GM19035 (cell line): ENCODE measurements at regions not wholly inside any gene's neighbourhood (a gene's known extent, or its start where the extent isn't known, plus 50 kb on each side); places are given as distances from the start of the nearest gene placed in this dataset.
"Not testable (repeated sequence)": the region's sequence is repeated elsewhere in the genome, so short reads cannot be mapped to it uniquely, and the experiment has no call there.

Source experiments
- ATAC-seq: cut with Tn5 transposase; IDR thresholded peaks from one replicate; pipeline ENCODE4 v1.9.1; 2021; ENCODE audit not compliant: unreplicated experiment

DNA sequence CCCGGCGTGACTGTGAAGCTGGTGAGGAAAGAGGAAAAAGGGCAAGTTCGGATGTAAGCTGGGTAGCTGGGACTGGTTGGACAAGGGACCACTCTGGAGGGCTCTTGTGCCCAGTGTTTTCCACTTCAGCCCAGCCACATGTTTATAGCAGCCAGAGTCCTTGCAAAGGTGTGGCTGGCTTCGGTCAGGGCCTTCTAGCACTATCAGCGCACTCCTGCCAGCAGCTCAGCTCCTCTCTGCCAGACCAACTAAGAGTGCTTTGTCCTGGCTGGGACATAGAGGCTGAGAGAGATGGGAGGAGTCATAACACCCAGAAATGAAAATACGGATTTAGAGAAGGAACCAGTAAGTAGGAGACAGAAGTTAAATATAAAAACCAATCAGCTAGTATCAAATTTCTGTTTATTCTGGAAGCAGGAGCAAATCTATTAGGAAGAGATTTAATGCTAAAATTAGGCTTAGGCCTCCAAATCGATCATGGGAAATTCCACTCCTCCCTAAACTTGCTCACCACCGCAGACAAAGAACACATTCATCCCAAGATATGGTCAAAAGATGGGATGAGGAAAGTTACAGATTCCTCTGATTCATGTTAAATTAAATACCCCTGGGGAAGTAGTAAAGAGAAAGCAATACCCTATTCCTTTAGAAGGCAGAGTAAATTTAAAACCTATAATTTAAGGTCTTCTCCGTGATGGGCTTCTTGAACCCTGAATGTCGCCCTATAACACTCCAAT is 135.0 kb downstream of the RALA start:
- ATAC-seq = no peak

DNA sequence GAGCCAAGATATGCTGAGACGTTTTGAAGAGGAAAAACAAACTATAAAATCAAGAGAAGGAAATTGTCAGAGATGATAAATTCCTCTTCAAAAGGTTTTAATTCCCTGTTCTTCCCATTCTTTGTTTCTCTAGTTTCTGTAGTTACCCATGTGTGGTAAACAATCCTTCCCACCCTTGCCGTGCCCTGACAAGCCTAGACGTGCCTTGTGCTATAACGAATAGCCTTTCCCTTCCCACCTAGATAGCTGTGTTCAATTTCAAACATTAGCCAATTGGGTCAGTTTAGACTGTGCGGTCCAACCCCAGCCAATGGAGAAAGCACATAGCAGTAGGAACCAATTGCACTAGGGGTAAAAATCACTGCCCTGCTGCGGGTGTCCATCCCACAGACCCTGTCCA is 138.1 kb downstream of the RALA start:
- no peak for ATAC-seq

DNA sequence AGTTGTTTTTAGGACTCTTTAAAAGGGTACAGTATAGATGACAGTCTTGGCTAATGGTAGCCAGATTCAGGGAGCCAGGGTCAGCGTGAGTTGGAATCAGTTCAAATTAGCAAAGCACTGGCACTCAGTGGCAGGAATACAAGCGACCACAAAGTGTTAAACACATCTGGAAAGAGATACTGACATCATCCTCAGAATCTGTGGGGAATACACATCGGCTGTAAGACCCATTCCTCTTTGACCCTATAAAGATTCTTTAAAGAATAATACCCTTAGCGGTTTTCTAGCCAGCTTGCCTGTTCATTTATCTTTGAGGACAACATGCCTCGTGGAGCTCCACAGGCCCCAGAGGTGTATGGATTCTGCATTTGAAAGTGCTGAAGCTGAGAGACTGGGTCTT is 139.1 kb downstream of the RALA start:
- not testable (repeated sequence) for ATAC-seq

DNA sequence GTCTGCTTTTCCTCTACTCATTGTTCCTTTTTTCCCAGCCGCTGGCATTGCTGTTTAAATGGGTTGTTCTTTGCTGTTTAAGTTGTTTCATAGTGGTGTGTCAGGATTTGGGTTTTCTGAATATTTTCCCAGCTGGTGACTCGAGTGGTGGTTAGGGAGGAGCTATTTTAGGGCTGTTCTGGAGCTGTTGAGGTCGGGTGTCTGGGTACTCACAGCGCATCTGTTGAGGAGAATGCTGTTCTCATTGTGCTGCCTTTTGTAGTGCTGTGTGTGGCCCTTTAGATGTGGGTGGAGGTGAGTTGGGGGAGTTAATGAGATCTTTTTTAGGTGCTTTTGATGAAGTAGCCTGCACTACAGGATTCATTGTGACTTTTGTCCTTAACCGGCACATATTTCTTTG is 139.5 kb downstream of the RALA start:
- not testable (repeated sequence) for ATAC-seq

DNA sequence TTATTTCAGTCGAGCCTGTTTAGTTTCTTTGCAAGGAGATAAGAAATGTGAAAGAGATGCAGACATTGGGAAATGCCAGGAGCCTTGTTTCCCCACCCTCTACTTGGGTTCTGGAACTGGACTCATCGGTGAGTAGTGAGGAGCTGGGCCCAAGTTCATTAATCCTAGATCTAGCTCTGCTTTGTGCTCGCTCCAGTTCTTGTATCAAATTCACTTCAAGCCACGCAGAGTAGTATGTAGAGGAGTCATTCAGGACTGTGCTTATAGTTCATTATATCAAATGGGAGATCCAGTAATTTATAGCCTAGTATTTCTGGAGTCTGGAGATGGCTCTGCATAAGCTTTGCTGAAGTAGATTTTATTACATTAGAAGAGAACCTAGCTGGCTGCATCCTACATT is 142.5 kb downstream of the RALA start:
- not testable (repeated sequence) for ATAC-seq

DNA sequence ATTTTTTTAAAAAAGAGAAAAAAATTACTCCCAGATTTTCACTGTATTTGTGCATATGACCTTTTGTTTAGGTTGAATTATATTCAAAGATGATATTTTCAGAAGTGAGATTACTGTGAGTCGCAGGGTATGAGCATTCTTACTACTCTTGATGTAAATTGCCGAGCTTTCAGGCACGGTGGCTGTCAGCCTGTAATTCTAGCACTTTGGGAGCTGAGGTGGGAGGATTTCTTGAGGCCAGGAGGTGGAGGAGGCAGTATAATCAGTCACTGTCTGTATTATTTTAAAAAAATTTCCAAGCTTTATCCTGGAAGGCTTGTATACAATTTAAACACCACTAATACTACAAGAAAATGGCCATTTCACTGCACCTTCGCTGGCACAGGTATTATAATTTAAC is 145.1 kb downstream of the RALA start:
- ATAC-seq = not testable (repeated sequence)

DNA sequence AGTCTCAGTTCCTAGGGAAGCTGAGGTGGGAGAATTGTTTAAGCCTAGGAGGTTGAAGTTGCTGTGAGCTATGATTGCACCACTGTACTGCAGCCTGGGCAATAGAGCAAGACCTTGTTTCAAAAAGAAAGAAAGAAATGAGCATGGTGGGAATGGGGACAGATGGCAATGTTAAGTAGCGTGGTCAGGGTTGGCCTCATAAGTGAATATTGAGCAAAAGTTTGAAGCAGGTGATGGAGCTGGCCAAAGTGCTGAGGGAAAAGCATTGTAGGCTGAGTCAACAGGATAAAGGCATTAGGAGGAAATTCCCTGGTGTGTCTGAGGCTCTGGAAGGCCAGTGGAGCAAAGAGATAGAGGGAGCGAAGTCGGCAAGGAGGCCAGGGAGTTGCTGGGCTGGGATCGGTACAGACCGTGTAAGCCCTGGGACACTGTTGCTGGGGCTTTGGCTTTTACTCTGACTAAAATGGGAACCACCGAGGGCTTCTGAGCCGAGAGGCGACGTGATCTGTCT is 151.0 kb downstream of the RALA start:
- not testable (repeated sequence) for ATAC-seq

DNA sequence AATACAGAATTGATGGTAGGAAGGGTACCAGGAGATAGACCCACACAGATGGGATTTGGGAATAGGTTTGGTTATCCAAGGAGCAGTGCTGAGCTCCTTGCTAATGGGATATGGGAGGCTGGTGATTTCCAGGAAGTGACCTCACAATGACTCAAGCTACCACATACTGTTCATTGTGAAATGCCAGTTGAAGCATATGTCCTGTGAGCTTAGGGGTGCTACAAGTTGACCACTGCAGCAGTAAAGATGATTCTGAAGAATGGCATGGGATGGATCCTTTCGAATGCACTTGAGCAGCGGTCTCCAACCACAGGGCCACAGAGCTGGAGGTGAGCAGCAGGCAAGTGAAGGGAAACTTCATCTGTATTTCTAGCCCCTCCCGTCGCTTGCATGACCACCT is 158.2 kb downstream of the RALA start:
- not testable (repeated sequence) for ATAC-seq

DNA sequence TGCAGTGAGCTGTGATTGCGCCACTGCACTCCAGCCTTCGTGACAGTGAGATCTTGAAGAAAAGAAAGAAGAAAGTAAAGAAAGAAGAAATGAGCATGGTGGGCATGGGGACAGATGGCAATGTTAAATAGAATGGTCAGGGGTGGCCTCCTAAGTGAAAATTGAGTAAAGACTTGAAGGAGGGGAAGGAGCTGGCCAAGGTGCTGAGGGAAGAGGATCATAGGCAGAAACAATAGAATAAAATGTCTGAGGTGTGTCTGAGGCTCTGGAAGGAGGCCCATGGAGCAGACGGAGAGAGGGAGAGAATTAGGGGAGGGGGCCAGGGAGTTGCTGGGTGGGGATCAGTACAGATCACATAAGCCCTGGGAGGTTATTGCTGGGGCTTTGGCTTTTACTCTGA is 163.1 kb downstream of the RALA start:
- not testable (repeated sequence) for ATAC-seq

DNA sequence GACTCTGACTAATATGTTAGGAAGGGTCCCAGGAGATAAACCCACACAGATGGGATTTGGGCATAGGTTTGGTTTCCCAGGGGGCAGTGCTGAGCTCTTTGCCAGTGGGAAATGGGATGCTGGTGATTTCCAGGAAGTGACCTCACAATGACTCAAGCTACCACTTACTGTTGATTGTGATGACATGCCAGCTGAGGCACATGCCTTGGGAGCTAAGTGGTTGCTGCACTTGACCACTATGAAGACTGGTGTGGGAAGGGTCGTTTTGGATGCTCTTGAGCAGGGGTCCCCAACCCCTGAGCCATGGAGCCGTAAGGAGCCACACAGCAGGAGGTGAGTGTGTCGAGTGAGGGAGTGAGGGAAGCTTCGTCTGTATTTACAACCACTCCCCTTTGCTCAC is 159.0 kb upstream of the CDK13 start:
- not testable (repeated sequence) for ATAC-seq

DNA sequence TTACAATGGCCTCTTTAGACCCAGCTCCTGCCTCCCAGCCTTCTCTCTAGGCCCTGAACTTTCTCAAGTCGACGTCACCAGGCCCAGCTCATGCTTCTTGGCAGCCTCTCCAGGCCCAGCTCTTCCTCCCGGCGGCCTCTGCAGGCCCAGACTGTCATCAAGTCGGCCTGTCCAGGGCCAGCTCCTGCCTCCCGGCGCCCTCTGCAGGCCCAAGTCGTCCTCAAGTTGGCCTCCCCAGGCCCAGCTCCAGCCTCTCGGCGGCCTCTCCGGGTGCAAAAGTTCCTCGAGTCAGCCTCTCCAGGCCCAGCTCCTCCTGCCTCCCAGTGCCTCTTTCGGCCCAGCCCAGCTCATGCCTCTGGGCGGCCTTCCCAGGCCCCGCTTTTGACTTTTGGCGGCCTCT is 158.1 kb upstream of the CDK13 start:
- ATAC-seq = not testable (repeated sequence)

DNA sequence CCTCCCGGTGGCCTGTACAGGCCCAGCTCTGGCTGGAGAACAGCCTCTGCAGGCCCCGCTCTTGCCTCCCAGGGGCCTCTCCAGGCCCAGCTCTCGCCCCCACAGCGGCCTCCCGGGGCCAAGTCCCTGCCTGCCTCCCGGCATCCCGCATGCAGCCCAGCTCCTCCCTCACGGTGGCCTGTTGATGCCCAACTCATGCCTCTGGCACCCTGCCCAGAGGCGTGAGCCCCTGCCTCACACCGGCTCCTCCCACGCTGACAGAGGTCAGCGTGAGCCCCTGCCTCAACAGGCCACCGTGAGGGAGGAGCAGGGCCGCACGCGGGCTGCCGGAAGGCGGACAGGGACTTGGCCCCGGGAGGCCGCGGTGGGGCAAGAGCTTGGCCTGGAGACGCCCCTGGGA is 157.0 kb upstream of the CDK13 start:
- ATAC-seq = not testable (repeated sequence)

DNA sequence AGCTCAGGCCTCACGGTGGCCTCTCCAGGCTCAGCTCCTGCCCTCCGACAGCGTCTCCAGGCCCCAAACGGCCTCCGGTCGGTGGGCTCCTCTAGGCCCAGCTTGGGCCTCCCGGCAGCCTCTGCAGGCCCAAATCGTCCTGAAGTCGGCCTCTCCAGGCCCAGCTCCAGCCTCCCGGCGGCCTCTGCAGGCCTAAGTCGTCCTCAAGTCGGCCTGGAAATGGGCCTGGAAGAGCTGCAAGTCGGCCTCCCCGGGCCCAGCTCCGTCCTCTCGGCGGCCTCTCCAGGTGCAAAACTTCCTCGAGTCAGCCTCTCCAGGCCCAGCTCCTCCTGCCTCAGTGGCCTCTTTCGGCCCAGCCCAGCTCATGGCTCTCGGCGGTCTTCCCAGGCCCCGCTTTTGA is 156.2 kb upstream of the CDK13 start:
- not testable (repeated sequence) for ATAC-seq

DNA sequence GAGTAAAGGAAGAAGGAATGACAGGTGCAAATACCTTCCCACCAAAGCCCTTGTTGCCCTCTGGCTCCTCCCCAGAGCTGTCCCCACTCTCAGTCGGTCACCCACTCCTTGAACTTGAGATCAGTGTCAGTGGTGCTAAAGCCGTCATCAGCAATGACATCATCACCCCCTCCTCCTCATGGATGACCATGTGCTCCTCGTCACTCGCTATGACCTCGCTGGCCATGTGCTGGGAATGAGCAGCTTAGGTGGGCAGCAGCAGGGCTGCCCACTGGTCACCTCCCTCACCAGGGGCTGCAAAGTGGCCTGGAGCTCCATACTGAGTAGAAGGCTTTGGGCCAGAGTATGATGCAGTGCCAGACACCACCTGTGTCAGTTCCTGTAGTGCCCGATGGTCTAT is 153.1 kb upstream of the CDK13 start:
- ATAC-seq = not testable (repeated sequence)

DNA sequence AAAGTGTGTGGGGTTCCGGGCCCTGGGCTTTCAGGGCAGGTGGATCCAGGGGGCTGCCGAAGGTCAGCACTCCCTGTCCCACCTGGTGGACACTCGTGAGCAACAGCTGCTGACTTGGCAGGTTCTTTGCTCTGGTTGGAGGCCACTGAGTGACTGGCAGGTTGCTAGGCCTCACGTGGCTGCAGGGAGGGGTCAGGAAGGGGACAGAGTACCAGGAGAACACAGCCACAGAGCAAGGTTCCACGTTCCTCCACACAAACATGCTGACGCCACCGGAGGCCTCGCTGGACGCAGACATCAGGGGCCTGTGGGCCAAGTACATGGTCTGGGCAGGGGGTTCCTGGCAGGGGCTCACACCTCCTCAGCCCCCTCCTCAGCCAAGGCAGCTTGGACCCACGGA is 152.0 kb upstream of the CDK13 start:
- not testable (repeated sequence) for ATAC-seq

DNA sequence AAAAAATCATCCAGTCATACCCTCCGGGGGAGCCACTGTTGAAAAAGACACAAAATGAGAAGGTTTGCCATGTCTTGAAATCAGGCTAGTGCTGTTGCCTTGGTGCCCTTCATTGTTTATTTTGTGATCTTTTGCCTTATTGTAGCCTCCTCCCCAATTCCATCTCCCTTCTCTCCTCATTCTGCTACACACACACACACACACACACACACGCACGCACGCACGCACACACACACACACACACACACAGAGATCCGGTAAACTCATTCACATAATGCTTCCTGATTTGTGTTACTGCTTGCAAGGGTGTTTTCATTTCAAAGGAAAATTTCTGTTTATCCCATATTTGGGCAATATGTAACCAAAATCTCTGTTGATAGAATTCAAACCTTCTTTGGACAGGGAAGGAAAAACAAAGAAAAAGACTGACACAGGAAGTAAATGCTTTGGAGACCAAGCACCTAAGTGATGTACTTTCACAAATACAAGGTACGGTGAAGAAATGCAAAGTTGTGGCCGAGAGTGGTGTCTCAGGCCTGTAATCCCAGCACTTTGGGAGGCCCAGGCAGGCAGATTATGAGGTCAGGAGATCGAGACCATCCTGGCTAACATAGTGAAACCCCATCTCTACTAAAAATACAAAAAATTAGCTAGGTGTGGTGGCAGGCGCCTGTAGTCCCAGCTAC is 141.1 kb upstream of the CDK13 start:
- ATAC-seq = no peak

DNA sequence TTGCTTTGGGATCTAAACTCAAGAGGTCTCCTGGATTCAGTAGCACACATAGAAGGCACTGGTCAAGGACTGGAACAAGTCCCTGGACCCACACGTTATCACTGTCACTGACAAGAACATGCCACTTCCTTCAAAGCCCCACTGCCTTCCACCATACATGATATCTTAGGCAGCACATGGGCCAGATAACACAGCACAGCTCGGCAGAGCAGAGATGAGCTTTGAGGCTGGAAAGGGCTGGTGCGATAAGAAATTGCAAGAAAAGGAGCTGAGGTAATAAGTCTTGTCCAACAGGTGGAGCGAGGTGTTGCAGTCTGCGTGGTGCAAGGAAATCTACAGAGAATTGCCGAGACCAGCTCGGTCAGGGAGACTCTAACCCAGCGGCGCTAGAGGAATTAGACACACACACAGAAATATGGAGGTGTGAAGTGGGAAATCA is 139.8 kb upstream of the CDK13 start:
- ATAC-seq = no peak

DNA sequence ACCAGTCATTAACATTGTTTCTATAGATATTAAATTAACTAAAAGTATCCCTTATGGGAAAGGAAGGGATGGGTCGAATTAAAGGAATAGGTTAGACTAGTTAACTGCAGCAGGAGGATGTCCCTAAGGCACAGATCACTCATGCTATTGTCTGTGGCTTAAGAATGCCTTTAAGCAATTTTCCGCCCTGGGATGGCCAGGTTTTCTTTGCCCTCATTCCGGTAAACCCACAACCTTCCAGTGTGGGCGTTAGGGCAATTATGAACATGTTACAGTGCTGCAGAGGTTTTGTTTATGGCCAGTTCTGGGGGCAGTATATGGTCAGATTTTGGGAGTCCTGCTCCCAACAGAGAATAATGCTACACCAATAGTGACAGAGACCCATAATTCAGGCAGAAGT is 139.3 kb upstream of the CDK13 start:
- no peak for ATAC-seq

DNA sequence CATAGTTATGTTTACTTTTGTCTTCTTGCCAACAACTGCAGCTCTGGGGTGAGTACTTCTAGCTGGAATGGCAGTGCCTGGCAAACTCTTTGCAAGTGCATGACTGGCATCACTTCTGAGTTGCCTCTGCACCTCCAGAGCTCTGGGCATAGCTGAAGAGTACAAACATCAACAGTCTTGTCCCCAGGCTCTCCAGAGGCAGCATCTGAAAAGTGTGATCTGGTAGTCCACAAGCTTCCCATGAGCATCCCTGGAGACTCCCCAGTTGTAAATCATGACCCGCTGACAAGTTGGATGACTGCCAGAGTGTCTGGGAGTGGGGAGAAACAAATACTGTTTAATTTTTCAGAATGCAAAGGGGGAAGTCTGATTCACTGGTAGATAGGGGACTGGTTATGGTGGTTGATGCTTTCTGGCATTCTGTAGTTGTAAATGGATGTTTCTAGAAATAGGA is 138.9 kb upstream of the CDK13 start:
- no peak for ATAC-seq

DNA sequence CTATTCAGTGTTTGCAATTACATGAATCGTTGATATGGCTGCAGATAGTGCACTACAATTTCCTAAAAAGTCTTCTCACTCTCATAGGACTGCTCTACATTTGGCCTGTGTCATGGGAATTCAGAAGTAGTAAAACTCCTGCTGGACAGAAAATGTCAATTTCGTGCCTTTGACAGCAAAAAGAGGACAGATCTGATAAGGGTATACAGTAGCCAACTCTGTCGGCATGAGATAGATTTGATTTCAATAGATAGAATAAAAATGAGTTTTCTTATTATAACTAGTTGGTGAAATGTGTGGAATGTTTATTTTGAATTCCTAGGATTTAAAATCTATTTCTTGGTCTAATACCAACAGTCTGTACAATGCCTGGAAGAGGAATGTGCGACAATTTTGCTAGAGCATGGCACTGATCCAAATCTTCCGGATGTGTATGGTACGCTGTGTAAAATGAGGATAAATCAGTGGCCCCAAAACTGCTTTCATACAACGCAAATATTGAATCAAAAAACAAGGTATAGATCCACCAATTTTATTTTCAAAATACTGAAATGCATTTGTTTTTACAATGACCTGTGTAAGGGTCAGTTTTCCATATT is 133.5 kb upstream of the CDK13 start:
- no peak for ATAC-seq

DNA sequence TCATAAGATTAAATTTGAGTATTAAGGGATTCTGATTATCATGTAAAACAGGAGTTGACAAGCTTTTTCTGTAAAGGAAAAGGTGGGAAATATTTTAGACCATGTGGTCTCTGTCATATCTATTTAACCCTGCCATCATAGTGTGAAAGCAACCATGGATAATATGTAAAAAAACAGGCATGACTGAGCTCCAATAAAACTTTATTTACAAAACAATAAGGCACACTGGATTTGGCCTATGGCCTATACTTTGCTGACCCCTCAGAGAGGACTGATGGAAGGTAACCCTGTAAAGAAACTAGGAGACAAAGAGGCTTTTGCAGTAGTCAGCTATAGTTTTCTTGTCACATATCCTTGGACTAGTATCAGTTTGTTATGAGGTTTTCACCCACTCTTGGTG is 130.5 kb upstream of the CDK13 start:
- no peak for ATAC-seq
